ACHN (cell line): ENCODE measurements at regions not wholly inside any gene's neighbourhood (a gene's known extent, or its start where the extent isn't known, plus 50 kb on each side); places are given as distances from the start of the nearest gene placed in this dataset.
"Not testable (repeated sequence)": the region's sequence is repeated elsewhere in the genome, so short reads cannot be mapped to it uniquely, and the experiment has no call there.

Source experiments
- DNase-seq: peaks from one replicate; pipeline ENCODE4 v3.0.0-alpha.2; 2015
- in situ Hi-C: cut with HindIII; loops from 2 replicates; pipeline ENCODE4 v1.10.0; 2017; ENCODE audit warnings: low sequenced_read_pairs, low pct_ligation_motif_present, low pct_unique_long_range_greater_than_20kb

DNA sequence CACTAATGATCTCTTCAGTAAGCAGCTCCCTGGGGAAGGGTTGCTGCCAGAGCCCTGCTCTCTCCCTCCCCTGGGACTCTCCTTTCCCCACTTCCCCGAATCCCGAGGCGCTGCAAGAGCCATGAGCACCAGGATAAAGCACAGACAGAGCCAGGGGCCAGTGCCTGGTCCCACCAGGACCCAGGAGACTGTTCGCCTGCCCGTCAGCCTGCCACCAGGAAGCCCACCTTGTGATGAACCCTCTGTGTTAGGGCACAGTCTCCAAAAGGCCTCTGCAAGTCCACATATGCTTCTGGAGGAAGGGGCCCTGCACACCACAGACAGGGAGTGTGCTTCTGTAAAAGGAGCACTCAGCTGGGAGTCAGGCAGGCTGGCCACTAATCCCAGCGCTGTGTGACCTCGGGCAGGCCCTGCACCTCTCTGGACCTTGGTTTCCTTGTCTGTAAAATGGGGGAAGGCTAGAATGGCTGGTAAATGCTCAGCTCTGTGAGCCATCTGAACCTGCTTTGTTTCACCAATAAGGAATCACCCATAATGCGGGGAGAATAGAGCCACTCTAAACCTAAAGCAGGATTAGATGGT, 209.4 kb downstream of the TBC1D2B start:
- DNase-seq, in situ Hi-C loops: not testable (repeated sequence)

DNA sequence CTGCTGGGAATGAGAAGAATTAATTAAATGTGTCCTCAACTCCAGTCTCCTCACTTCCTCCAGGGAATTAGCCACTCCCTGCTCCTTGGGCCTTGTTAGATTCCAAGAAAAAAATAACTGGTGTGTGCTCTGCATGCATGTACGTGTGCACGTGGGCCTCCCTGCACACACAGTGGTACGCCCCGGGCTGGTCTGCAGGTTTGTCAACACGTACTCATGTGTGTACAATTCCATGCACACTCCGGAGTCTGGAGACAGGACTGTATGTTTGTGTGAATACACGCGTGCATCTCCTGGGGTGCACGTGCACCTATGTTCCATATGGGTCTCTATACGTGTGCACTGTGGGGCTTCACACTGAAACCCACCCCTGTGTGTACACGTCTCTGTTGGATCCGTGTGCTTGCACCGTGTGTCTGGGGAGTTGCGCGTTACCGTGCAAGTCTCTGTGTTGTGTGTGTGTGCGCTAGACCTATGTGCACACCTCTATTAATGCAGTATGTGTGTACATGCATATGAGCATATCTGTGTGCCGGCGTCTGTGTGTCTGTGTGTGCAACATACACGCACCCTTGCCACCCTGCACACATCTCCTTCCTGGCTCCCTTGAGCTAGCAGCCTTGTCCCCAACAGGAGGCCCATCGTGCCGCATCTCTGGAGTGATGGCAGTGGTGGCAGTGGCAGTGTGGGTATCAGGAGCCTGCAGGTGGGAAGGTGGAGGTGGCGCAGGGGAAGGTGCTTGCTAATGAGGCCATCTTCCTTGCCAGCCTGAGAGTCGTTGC, 210.1 kb downstream of the TBC1D2B start:
- in situ Hi-C loops: no loop called here
- no peak for DNase-seq

DNA sequence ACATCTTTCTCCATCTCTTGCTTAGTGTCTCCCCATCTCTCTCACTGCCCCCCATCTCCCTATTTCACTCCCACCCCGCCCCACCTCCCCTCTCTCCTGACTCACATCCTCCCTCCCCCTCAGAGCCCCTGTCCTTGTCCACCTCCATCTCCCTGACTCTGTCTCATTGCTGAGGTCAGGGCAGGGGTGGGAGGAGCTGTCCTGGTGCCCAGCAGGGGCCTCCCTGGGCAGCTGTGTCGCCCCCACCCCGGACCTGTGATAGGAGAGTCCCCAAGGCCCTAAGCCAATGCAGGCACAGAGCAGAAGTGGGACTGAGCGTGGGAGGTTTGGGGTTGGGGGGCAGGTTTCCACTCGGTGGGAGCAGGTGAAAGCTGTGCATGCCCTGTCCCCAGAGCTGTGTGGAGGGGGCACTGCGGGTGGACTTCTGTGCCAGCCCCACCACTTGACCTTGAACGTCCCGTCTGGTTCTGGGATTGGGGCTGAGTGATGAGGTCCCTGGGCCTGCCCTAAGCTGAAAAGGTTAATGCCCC, 210.8 kb downstream of the TBC1D2B start:
- in situ Hi-C loops: no loop called here
- DNase-seq: no peak

GRCh38 chr15:77866186-77866585, 211.3 kb downstream of the TBC1D2B start:
- in situ Hi-C loops: no loop called here
- no peak for DNase-seq

DNA sequence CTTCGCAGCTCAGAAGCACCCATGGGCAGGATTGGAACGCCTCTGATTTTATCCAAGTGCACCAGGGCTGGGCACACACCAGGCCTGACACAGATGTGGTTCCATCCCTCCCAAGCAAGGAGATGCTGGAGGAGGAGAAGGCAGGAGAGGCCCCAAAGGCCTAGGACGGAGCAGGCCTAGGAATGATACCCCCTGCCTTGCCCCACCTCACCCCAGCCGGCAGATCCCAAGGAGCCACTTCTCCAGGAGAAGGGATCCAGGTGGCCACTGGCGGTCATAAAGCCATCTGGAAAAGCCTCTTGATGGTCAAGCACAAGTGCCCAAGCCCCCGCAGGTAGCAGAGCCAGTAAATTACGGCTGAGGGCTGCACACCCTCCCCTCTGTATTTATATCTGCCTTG, 211.8 kb downstream of the TBC1D2B start:
- in situ Hi-C loops: no loop called here

GRCh38 chr15:77865106-77865610, 212.4 kb downstream of the TBC1D2B start:
- in situ Hi-C loops: no loop called here
- no peak for DNase-seq

More for the DNA sequence above, 211.8 kb downstream of the TBC1D2B start:
- no peak for DNase-seq

DNA sequence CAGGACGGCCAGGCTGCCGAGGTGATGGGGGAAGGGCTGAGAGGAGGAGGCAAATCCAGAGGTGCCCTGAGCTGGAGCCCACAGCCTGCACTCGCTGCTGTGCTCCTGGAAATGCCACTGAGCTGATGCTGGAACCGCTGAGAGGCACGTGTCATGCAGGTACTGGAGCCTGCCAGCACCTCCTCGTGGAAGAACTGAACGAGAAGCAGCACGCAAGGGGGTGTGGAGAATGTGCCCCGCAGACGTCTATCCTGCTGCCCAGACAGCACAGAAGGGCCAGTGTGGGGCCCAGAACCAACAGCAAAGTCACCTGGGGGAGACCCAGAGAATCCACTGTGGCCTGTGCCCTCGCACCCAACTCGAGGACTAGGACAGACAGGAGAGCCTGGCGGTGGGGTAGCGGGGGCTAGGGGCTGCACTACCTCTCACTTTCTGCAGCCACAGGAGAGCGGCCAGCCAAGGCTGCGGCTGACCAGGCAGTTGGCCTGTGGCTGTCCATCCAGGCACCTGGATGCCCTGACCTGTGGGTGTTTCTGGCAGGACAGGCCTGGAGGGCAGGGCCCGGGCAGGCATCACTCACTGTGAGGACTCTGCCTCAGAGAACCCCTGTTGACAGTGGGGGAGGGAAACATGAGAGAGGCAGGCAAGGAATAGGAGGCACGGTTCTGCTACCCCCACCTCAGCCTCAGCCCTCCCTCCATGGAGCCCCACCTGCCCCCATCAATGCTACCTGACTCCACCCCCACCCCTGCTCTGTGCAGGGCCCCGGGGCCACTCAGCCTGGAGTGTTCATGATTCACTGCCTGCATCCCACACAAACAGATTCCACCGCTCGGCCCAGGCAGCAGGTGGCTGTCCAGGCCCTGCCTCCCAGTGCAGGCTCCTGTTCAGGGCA, 213.1 kb downstream of the TBC1D2B start:
- no peak for DNase-seq
- in situ Hi-C loops: no loop called here

GRCh38 chr15:77863491-77864105, 213.9 kb downstream of the TBC1D2B start:
- no peak for DNase-seq
- in situ Hi-C loops: no loop called here

DNA sequence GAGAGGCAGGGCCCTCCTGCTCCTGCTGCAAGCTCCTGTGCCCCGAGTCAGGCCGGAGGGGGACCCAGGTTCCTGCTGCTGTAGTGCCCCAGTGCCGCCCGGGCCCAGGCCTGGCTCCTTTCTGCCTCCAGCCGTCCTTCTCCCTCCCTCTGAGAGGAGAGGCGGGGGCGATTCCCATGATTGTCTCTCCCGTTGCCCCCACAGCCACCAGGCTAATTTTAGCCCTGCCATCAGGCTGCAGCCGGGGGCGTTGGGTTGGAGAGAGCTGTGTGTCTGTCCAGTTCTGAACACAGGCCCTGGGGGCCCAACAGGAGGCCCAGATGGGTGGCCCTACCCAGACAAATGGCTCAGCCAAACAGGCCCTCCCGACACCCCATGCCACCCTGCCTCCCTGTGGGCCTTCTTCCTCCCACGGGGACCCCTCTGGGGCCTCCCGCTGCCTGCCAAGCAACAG, 214.8 kb downstream of the TBC1D2B start:
- in situ Hi-C loops: no loop called here
- DNase-seq: no peak

DNA sequence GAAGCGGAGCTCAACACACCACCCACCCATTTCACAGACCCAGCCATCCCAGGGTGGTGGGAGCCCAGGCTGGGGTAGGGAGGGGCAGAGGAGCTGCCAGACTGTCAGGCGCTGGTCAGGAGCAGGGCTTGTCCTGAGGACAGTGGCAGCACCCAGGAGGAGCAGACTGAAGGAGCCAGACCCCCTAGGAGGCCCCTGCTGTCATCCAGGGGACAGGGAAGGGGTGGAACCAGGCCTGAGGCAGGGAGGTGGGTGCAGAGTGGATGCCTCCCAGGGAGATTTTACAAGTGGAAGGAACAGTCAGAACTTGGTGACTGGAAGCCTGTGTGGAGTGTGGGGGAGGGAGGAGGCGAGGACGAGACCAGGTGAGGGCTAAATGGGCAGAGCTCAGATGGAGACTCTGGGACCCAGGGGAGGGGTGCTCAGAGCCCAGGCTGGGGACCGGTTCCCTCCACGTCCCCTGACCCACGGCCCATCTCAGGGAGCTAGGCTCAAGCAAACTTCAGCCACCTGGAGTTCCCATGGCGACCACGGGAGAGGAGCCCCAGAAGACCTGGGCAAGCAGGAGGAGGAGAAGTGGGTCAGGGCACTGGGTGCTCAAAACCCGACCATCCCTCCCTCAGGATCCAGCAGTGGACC, 215.4 kb downstream of the TBC1D2B start:
- in situ Hi-C loops, DNase-seq: not testable (repeated sequence)

DNA sequence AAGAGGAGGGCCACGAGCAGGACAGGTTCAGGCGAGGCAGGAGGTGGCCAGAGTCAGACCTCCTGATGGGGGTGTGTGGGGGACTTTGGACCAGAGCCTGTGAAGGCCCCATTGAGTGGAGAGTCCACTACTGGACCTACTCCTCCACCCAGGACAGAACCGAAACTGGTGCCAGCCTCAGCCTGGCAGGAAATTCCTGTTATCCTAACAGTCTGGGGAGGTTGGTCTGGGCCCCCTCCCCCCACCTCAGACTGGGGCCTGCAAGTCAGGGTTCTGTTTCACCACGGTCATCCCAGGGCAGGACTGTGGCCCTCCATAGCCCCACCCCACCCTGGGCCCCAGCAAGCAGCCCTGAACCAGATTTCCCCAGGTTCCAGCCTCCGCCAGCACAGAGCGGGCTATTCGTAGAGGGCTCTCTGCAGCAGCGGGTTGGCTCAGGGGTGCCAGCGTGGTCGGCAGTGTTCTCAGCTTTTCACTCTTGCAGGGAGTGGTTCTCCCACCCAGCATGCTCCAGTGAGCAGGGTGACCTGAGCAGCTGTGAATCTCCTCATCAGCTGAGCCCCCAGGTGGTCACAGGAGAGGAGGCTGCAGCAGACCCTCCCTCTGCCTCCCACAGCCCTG, 217.3 kb downstream of the TBC1D2B start:
- in situ Hi-C loops: no loop called here
- no peak for DNase-seq

DNA sequence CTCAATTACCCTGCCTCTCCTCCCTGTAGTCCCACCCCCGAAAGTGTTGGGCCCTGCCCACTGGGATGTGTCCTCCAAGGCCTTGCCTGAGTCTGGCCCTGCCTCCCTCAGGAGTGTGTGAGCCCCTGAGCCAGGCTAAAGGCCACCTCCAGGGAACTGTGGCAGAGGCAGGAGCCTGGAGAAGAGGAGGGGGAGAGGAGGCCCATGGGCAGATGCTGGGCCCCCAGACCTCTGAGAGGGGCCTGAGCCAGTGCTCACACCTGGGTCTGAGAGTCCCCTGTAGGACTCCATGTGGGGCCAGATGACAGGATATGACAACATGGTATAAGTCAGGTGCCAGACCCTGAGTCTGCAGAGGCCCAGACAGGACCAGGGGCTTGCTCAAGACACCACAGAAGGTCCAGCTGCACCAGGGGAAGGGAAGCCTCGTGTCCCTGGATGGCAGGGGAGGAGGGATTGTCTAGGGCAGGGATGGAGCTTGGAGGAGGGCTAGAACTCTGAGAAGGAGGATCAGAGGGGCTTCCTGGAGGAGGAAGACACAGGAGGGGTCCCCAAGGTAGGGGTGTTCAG, 217.9 kb downstream of the TBC1D2B start:
- in situ Hi-C loops: no loop called here
- no peak for DNase-seq

- DNase-seq: no peak
- in situ Hi-C loops: no loop called here
These were observed 218.6 kb downstream of the TBC1D2B start for GRCh38 chr15:77858792-77859490.

- no peak for DNase-seq
- in situ Hi-C loops: no loop called here
These were observed 220.1 kb downstream of the TBC1D2B start for GRCh38 chr15:77857419-77857818.

DNA sequence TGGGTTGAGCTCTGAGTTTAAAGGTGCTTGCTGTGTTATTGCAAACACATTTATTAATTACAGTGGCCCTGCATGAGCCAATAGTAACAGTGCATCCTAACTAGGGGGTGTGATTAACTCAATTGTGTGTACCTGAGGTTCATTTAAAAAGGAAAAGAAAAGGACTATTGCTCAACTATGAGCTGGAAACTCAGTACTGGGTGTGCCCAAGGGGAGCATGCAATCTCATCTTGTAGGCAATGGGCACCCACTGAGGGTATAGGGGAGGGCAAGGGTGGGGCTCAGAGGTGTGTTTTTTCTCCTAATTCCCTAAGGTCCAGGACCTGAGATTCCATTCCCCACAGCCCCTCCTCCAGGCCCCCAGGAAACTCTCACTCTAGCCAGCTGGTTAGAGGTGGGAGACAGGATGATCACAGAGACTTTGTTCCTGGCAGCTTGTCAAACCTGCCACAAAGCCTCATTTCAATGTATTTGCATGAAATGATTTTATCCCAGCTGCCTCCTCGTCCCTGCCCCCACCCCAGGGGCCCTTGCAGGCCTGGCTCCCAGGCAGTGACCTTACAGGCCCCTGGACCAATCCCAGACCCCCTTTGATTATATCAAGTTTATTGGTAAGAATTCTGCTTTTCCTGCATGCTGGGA, 220.7 kb downstream of the TBC1D2B start:
- in situ Hi-C loops: no loop called here
- no peak for DNase-seq

DNA sequence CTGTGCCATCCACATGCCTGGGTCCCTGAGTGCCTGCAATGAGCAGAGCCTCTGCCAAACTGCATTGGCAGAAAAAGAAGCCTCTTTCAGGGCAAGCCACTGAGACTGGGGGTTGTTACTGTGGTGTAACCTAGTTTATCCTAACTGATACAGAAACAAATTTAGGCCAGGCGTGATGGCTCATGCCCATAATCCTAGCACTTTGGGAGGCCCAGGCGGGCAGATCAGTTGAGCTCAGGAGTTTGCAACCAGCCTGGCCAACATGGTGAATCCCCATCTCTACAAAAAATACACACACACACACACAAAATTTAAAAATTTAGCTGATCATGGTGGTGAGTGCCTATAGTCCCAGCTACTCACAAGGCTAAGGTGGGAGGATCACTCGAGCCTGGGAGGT, 221.6 kb downstream of the TBC1D2B start:
- in situ Hi-C loops: no loop called here

More for the DNA sequence above, 221.6 kb downstream of the TBC1D2B start:
- no peak for DNase-seq
